ENCODE measurements at regions not wholly inside any gene's neighbourhood (a gene's known extent, or its start where the extent isn't known, plus 50 kb on each side); places are given as distances from the start of the nearest gene placed in this dataset.

DNA sequence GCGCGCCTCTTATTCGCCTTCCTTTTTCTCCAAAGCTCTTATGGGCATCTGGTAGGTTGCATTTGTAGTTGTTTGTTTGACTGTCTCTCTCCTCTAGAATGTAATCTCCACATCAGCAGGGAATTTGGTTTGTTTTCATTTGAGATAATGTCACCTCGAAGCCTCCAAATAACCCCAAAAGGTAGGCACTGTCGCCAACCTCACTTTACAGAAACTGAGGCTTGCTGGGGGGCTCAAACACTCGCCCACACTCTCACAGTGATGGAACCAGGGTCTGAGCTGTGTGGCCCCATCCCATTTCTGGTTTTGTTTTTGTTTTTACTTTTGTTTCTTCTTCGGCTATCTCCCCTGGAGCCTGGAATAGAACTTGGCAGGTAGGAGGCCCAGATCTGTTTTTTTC lies 172.2 kb upstream of the MYCN start:
- H3K36me3 ChIP-seq (ENCODE audit: control insufficient read depth, insufficient read depth, low read length) = no peaks in the 10 kb centered on the region
- H4K20me1 ChIP-seq (ENCODE audit: control insufficient read depth, extremely low read depth, insufficient read depth, low read length) = no peaks in the 10 kb centered on the region
- no peak overlapping the region for H3K4me2 ChIP-seq (ENCODE audit: extremely low read depth, insufficient read depth, low read length)
- no peaks in the 10 kb centered on the region for H3K79me2 ChIP-seq (ENCODE audit: control insufficient read depth, insufficient read depth, low read length)
- no peak overlapping the region for H2AFZ ChIP-seq (ENCODE audit: low read length)
- H3K9ac ChIP-seq (ENCODE audit: insufficient read depth, low read length) = no peak overlapping the region
- no peak overlapping the region for H3K4me3 ChIP-seq (replicated peaks in 1 of 4; ENCODE audit: control extremely low read depth in 1 of 4, insufficient read depth in 1 of 4, low read depth in 3 of 4, low read length in 4 of 4)
- no peak overlapping the region for H3K27ac ChIP-seq (ENCODE audit: insufficient read depth, low read length)
- TF ChIP-seq EZH2 (IDR thresholded peaks at IDR 0.05; ENCODE audit: low read length, missing control alignments) = no peak
- TF ChIP-seq, protein P1, sequence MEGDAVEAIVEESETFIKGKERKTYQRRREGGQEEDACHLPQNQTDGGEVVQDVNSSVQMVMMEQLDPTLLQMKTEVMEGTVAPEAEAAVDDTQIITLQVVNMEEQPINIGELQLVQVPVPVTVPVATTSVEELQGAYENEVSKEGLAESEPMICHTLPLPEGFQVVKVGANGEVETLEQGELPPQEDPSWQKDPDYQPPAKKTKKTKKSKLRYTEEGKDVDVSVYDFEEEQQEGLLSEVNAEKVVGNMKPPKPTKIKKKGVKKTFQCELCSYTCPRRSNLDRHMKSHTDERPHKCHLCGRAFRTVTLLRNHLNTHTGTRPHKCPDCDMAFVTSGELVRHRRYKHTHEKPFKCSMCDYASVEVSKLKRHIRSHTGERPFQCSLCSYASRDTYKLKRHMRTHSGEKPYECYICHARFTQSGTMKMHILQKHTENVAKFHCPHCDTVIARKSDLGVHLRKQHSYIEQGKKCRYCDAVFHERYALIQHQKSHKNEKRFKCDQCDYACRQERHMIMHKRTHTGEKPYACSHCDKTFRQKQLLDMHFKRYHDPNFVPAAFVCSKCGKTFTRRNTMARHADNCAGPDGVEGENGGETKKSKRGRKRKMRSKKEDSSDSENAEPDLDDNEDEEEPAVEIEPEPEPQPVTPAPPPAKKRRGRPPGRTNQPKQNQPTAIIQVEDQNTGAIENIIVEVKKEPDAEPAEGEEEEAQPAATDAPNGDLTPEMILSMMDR (conservative IDR thresholded peaks at IDR 0.05 in 1 of 2, IDR thresholded peaks at IDR 0.05 in 1 of 2; ENCODE audit: low read depth in 1 of 2, low read length in 2 of 2) = no peak
- no peaks in the 10 kb centered on the region for H3K4me1 ChIP-seq (ENCODE audit: control insufficient read depth, extremely low read depth, insufficient read depth, low read length)
- DNase-seq (ENCODE audit: low read depth in 2 of 2) = no peak
- H3K27me3 ChIP-seq (ENCODE audit: control insufficient read depth, insufficient read depth, low read length) = no peaks in the 10 kb centered on the region
- H3K9me3 ChIP-seq (ENCODE audit: control insufficient read depth, insufficient read depth, low read depth, low read length) = no peaks in the 10 kb centered on the region

DNA sequence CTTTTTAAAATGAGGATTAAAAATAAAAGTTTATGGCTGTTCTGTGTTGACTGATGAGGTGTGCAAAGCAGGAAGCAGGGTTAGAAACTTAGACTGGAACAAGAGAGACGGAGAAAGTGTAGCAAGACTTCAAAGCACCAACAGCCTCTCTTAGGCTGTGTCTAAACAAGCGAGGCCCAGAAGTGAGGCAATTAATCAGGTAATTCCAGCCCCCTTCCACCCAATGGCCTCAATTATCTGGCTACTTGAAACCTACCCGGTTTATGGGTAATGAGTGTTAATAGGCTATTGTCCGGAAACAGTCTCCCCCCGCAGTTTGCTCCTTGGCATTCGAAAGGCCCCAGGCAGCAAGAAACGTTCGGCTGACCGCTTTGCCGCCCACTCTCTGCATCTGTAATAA lies 171.7 kb upstream of the MYCN start:
- Histone ChIP-seq H3K4me3 (replicated peaks in 1 of 4; ENCODE audit: control extremely low read depth in 1 of 4, insufficient read depth in 1 of 4, low read depth in 3 of 4, low read length in 4 of 4) (no peak overlapping the region), H3K4me2 (ENCODE audit: extremely low read depth, insufficient read depth, low read length) (no peak overlapping the region), H3K27me3 (ENCODE audit: control insufficient read depth, insufficient read depth, low read length) (no peaks in the 10 kb centered on the region), H2AFZ (ENCODE audit: low read length) (no peak overlapping the region), H3K27ac (ENCODE audit: insufficient read depth, low read length) (no peak overlapping the region), H4K20me1 (ENCODE audit: control insufficient read depth, extremely low read depth, insufficient read depth, low read length) (no peaks in the 10 kb centered on the region), H3K36me3 (ENCODE audit: control insufficient read depth, insufficient read depth, low read length) (no peaks in the 10 kb centered on the region), H3K9ac (ENCODE audit: insufficient read depth, low read length) (no peak overlapping the region), H3K9me3 (ENCODE audit: control insufficient read depth, insufficient read depth, low read depth, low read length) (no peaks in the 10 kb centered on the region), H3K79me2 (ENCODE audit: control insufficient read depth, insufficient read depth, low read length) (no peaks in the 10 kb centered on the region), H3K4me1 (ENCODE audit: control insufficient read depth, extremely low read depth, insufficient read depth, low read length) (no peaks in the 10 kb centered on the region)
- no peak for TF ChIP-seq EZH2 (IDR thresholded peaks at IDR 0.05; ENCODE audit: low read length, missing control alignments)
- TF ChIP-seq, protein P1 (conservative IDR thresholded peaks at IDR 0.05 in 1 of 2, IDR thresholded peaks at IDR 0.05 in 1 of 2; ENCODE audit: low read depth in 1 of 2, low read length in 2 of 2) = no peak
- no peak for DNase-seq (ENCODE audit: low read depth in 2 of 2)

DNA sequence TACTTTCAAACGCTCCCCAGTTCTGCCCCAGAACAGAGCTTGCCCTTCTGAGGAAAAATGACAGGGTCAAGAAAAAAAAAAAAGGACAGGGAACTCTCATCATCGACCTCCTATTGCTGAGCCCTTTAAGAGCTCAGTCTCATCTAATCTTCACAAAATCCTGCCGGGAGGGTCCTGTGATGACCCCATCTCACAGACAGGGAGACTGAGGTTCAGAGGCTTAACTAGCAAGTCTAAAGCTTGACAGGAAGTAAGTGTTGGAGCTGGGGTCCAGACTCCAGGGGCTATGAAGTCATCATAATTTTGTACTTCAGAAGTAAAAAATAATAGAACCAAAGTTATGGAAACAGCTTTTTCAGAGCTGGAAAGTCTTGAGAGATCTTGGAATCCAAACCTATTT lies 171.1 kb upstream of the MYCN start:
- H4K20me1 ChIP-seq (ENCODE audit: control insufficient read depth, extremely low read depth, insufficient read depth, low read length) = no peaks in the 10 kb centered on the region
- no peak overlapping the region for H3K4me2 ChIP-seq (ENCODE audit: extremely low read depth, insufficient read depth, low read length)
- H3K27ac ChIP-seq (ENCODE audit: insufficient read depth, low read length) = no peak overlapping the region
- H3K9me3 ChIP-seq (ENCODE audit: control insufficient read depth, insufficient read depth, low read depth, low read length) = no peaks in the 10 kb centered on the region
- no peaks in the 10 kb centered on the region for H3K79me2 ChIP-seq (ENCODE audit: control insufficient read depth, insufficient read depth, low read length)
- DNase-seq (ENCODE audit: low read depth in 2 of 2) = no peak
- H3K4me1 ChIP-seq (ENCODE audit: control insufficient read depth, extremely low read depth, insufficient read depth, low read length) = no peaks in the 10 kb centered on the region
- no peak for TF ChIP-seq EZH2 (IDR thresholded peaks at IDR 0.05; ENCODE audit: low read length, missing control alignments)
- TF ChIP-seq, protein P1 (conservative IDR thresholded peaks at IDR 0.05 in 1 of 2, IDR thresholded peaks at IDR 0.05 in 1 of 2; ENCODE audit: low read depth in 1 of 2, low read length in 2 of 2) = no peak
- H3K4me3 ChIP-seq (replicated peaks in 1 of 4; ENCODE audit: control extremely low read depth in 1 of 4, insufficient read depth in 1 of 4, low read depth in 3 of 4, low read length in 4 of 4) = no peak overlapping the region
- H3K27me3 ChIP-seq (ENCODE audit: control insufficient read depth, insufficient read depth, low read length) = no peaks in the 10 kb centered on the region
- no peak overlapping the region for H3K9ac ChIP-seq (ENCODE audit: insufficient read depth, low read length)
- H2AFZ ChIP-seq (ENCODE audit: low read length) = no peak overlapping the region
- no peaks in the 10 kb centered on the region for H3K36me3 ChIP-seq (ENCODE audit: control insufficient read depth, insufficient read depth, low read length)
